K562 (cell line): ENCODE measurements at regions not wholly inside any gene's neighbourhood (a gene's known extent, or its start where the extent isn't known, plus 50 kb on each side); places are given as distances from the start of the nearest gene placed in this dataset.
A peak's percentile ranks its signal among the peaks of the same experiment; 100 is the strongest.

ENCODE experiments used
- ATAC-seq: fragments of 200-7000 bp; cut with Tn5 transposase; 3 replicates; pipeline ENCODE4 v1.9.1; 2020; ENCODE audit warnings: moderate library complexity
- BruUV-seq: library from RNA; stranded (reverse); fragments of 400-500 nt; replicated peaks from 2 replicates; lab custom pipeline; 2021; lab: Mats Ljungman, UMichigan
- CTCF ChIA-PET: fragments of 300-600 bp; formaldehyde crosslinking; extraction: SDS; loops from one replicate; lab custom pipeline; 2021; ENCODE audit warnings: low intra/inter-chr PET ratio; lab: Yijun Ruan, JAX
- POLR2A ChIA-PET: fragments of 300-600, 350-650 bp; sonication (Branson Sonifier 250); formaldehyde crosslinking; extraction: SDS; loops from one replicate; lab custom pipeline; 2021; ENCODE audit warnings: antibody characterized with exemption, inconsistent platforms; lab: Yijun Ruan, JAX
- DNase-seq, 4 experiments: peaks; one replicate each; pipeline versions ENCODE4 v3.0.0 to v3.0.0-alpha.2; 2011 to 2018; ENCODE audit warnings: low spot score in 3 of 4, mixed read lengths in 3 of 4; ENCODE audit errors: extremely low read depth in 1 of 4
- FAIRE-seq: peaks from 2 replicates; lab custom pipeline; 2011; peaks lifted over from hg19 to GRCh38; lab: Jason Lieb, UNC
- H2AFZ ChIP-seq: 2 replicates; pipeline ENCODE4 v1.6.0; 2011; ENCODE audit warnings: low read depth, low read length, control low read depth, inconsistent platforms
- H3K27ac ChIP-seq: fragments of 200-600 bp; 3 replicates; pipeline ENCODE4 v1.8.0; 2011; ENCODE audit warnings: low read depth, mild to moderate bottlenecking, control low read depth, inconsistent platforms, low read length, moderate library complexity, mixed read lengths; ENCODE audit errors: extremely low read depth
- H3K27me3 ChIP-seq, 2 experiments: fragments of 300-600 bp in 1 of 2; 2 replicates in 1 of 2; 3 replicates in 1 of 2; pipeline versions ENCODE4 v1.6.0 to v1.8.0; 2011; ENCODE audit warnings: inconsistent platforms in 2 of 2, low read length in 2 of 2, mild to moderate bottlenecking in 1 of 2, mixed read lengths in 1 of 2, moderate library complexity in 1 of 2; ENCODE audit not compliant: control insufficient read depth in 2 of 2, insufficient read depth in 2 of 2
- H3K36me3 ChIP-seq: fragments of 300-600 bp; 3 replicates; pipeline ENCODE4 v1.8.0; 2011; ENCODE audit warnings: mild to moderate bottlenecking, low read length, inconsistent platforms; ENCODE audit not compliant: control insufficient read depth, insufficient read depth
- H3K4me1 ChIP-seq, 2 experiments: fragments of 200-600 bp in 1 of 2; replicated peaks in 1 of 2; 2 replicates in 1 of 2; 3 replicates in 1 of 2; pipeline versions ENCODE4 v1.5.1 to v1.8.0; 2011; ENCODE audit warnings: inconsistent platforms in 2 of 2, low read length in 2 of 2, mild to moderate bottlenecking in 1 of 2, mixed read lengths in 1 of 2, moderate library complexity in 1 of 2; ENCODE audit not compliant: control insufficient read depth in 2 of 2, insufficient read depth in 2 of 2
- H3K4me2 ChIP-seq: 2 replicates; pipeline ENCODE4 v1.6.1; 2011; ENCODE audit warnings: low read length, control low read depth, inconsistent platforms, mixed read lengths; ENCODE audit not compliant: insufficient read depth
- H3K4me3 ChIP-seq: fragments of 200-600 bp; sonication (generic), shearing (Covaris generic); 2 replicates; pipeline ENCODE4 v1.5.1; 2016; ENCODE audit warnings: control low read depth, inconsistent platforms
- H3K79me2 ChIP-seq: fragments of 200-600 bp; 3 replicates; pipeline ENCODE4 v1.8.0; 2011; ENCODE audit warnings: low read length, inconsistent platforms; ENCODE audit not compliant: control insufficient read depth, insufficient read depth
- H3K9ac ChIP-seq, 2 experiments: 2 replicates each; pipeline versions ENCODE4 v1.6.0 to v1.6.1; 2011; ENCODE audit warnings: low read depth in 2 of 2, low read length in 2 of 2, control low read depth in 1 of 2, inconsistent platforms in 1 of 2, mild to moderate bottlenecking in 1 of 2, mixed read lengths in 1 of 2; ENCODE audit not compliant: insufficient read depth in 1 of 2
- H3K9me1 ChIP-seq: one replicate; pipeline ENCODE4 v1.6.0; 2011; ENCODE audit warnings: inconsistent platforms, mild to moderate bottlenecking, low read length, moderate library complexity; ENCODE audit not compliant: control insufficient read depth, insufficient read depth
- H3K9me3 ChIP-seq: replicated peaks from 2 replicates; pipeline ENCODE4 v1.5.1; 2011; ENCODE audit warnings: low read depth, low read length, inconsistent platforms; ENCODE audit not compliant: control insufficient read depth, insufficient read depth
- H4K20me1 ChIP-seq: replicated peaks from 2 replicates; pipeline ENCODE4 v1.6.1; 2011; ENCODE audit warnings: low read length, inconsistent platforms, mixed read lengths; ENCODE audit not compliant: control insufficient read depth, insufficient read depth
- ATF3 ChIP-seq, 2 experiments: fragments of 450-650 bp in 1 of 2; sonication (generic) in 1 of 2; formaldehyde crosslinking in 1 of 2; IDR thresholded peaks in 1 of 2; conservative IDR thresholded peaks in 1 of 2; 2 replicates each; pipeline versions ENCODE4 v1.6.1 to v1.8.1; 2016 to 2023; ENCODE audit warnings: mild to moderate bottlenecking in 2 of 2, moderate library complexity in 2 of 2, inconsistent platforms in 1 of 2, missing genetic modification reagents in 1 of 2
- CBX8 ChIP-seq: fragments of 200-600 bp; sonication (generic); IDR thresholded peaks from 2 replicates; pipeline ENCODE4 v1.6.1; 2012; ENCODE audit warnings: borderline replicate concordance, mixed run types, low read depth, mild to moderate bottlenecking, moderate library complexity, mixed read lengths, low read length, control low read depth, inconsistent platforms; ENCODE audit not compliant: poor library complexity, severe bottlenecking; ENCODE audit errors: extremely low read depth
- ZNF146 ChIP-seq: IDR thresholded peaks from one replicate; pipeline ENCODE4 v1.6.1; 2018; ENCODE audit warnings: missing compliant biosample characterization; ENCODE audit not compliant: unreplicated experiment
- ZNF212 ChIP-seq: fragments of 450-650 bp; formaldehyde crosslinking; IDR thresholded peaks from 2 replicates; pipeline ENCODE4 v1.4.0; 2020; ENCODE audit warnings: mild to moderate bottlenecking
- WGBS: fragments of 100-300 bp; shearing (Covaris generic); methylation state at CpG from one replicate; pipeline ENCODE4 v1.1.6; 2016; ENCODE audit warnings: low coverage, mixed read lengths; ENCODE audit not compliant: insufficient coverage; ENCODE audit errors: missing lambda C conversion rate; 5-methylcytosine and 5-hydroxymethylcytosine counted together
- in situ Hi-C: fragments of 300-500 bp; cut with MboI; formaldehyde crosslinking; loops from 4 replicates; pipeline ENCODE4 v1.15.0; 2018; ENCODE audit warnings: inconsistent platforms, mixed read lengths
- intact Hi-C: fragments of 100-400 bp; cut with micrococcal nuclease; formaldehyde crosslinking; loops from 2 replicates; pipeline ENCODE4 v1.14.2; 2022

- Histone ChIP-seq H4K20me1 (0 out of 2 replicates have a peak, but pooled peaks cover 5% of the 10 kb centered on the region), H3K79me2 (no peaks in the 10 kb centered on the region), H3K4me1 (no peaks in the 10 kb centered on the region), H3K9me1 (no peaks in the 10 kb centered on the region), H3K4me2 (no peak overlapping the region), H3K9me3 (no peaks in the 10 kb centered on the region), H3K4me3 (no peak overlapping the region), H3K27ac (no peak overlapping the region), H3K36me3 (no peaks in the 10 kb centered on the region), H3K9ac (no peak overlapping the region), H2AFZ (no peak overlapping the region), H3K27me3 (peaks cover 9 to 32% of the 10 kb centered on the region in 2 experiments)
- in situ Hi-C loops = no loop called here
- WGBS = 0% methylated on average over 4 of the region's 4 CpGs
- ChIA-PET POLR2A (no interaction called here), CTCF (no interaction called here)
- intact Hi-C loops = no loop called here
- TF ChIP-seq ATF3 (IDR thresholded peaks at IDR 0.05) (no peak), ATF3 (CRISPR knock-in tag; conservative IDR thresholded peaks at IDR 0.05) (no peak), CBX8 (no peak)
- BruUV-seq = no TSS peak
- no peak for FAIRE-seq
- ATAC-seq = no peak
- DNase-seq = no peak
Observed at GRCh38 chr1:228876187-228876586, 140.9 kb downstream of the RHOU start.

GRCh38 chr1:228879164-228879563 is 143.9 kb downstream of the RHOU start:
- CTCF ChIA-PET = no interaction called here
- H3K27me3 ChIP-seq = peaks cover 0 to 19% of the 10 kb centered on the region in 2 experiments; a peak in 3 of 5 replicates
- POLR2A ChIA-PET = no interaction called here

More at GRCh38 chr1:228879164-228879563, 143.9 kb downstream of the RHOU start:
- 0% methylated on average over 2 of the region's 2 CpGs for WGBS
- Histone ChIP-seq H3K79me2 (no peaks in the 10 kb centered on the region), H3K4me3 (no peak overlapping the region), H3K9me3 (no peaks in the 10 kb centered on the region), H3K27ac (no peak overlapping the region), H3K9me1 (no peaks in the 10 kb centered on the region), H2AFZ (no peak overlapping the region), H3K4me1 (no peaks in the 10 kb centered on the region), H3K36me3 (no peaks in the 10 kb centered on the region), H3K9ac (no peak overlapping the region), H3K4me2 (no peak overlapping the region), H4K20me1 (no peaks in the 10 kb centered on the region)
- BruUV-seq = no TSS peak
- in situ Hi-C loops = no loop called here
- no peak for FAIRE-seq
- no peak for DNase-seq
- TF ChIP-seq ZNF212 (no peak), ZNF146 (CRISPR knock-in tag) (peak; percentile 43)
- ATAC-seq = no peak
- intact Hi-C loops = no loop called here
